Omental fat pad (tissue), 3 donors: ENCODE measurements at regions not wholly inside any gene's neighbourhood (a gene's known extent, or its start where the extent isn't known, plus 50 kb on each side); places are given as distances from the start of the nearest gene placed in this dataset.

Experiments
- ATAC-seq: fragments of 150-250 bp; one replicate; pipeline ENCODE4 v1.9.1; 2016; ENCODE audit warnings: mild to moderate bottlenecking, moderate library complexity; ENCODE audit not compliant: low FRiP score
- DNase-seq: peaks from one replicate; pipeline ENCODE4 v3.0.0-alpha.2; 2019; ENCODE audit warnings: low spot score
- CTCF ChIP-seq, 3 donors: fragments of 450-650 bp; IDR thresholded peaks; one replicate each; pipeline ENCODE4 v1.5.1; 2016 to 2017; ENCODE audit warnings: antibody characterized with exemption in 3 of 3, mild to moderate bottlenecking in 3 of 3, moderate library complexity in 2 of 3

- DNase-seq (no peak), ATAC-seq (no peak)
- no peak for TF ChIP-seq CTCF (IDR thresholded peaks at IDR 0.05)
Measured at GRCh38 chr6:114580882-114581281, 238.1 kb upstream of the HS3ST5 start.

GRCh38 chr6:114579486-114579885 is 236.7 kb upstream of the HS3ST5 start:
- no peak for DNase-seq
- TF ChIP-seq CTCF (IDR thresholded peaks at IDR 0.05), result no peak
- ATAC-seq, result no peak

GRCh38 chr6:114577109-114577508 is 234.3 kb upstream of the HS3ST5 start:
- DNase-seq (no peak), ATAC-seq (no peak)
- no peak for TF ChIP-seq CTCF (IDR thresholded peaks at IDR 0.05)

- ATAC-seq (no peak), DNase-seq (no peak)
- no peak for TF ChIP-seq CTCF (IDR thresholded peaks at IDR 0.05)
Measured at GRCh38 chr6:114576330-114576729, 233.5 kb upstream of the HS3ST5 start.

- ATAC-seq (no peak), DNase-seq (no peak)
- TF ChIP-seq CTCF (IDR thresholded peaks at IDR 0.05), result no peak
Measured at GRCh38 chr6:114569669-114570068, 226.8 kb upstream of the HS3ST5 start.

- ATAC-seq (no peak), DNase-seq (no peak)
- TF ChIP-seq CTCF (IDR thresholded peaks at IDR 0.05), result no peak
Measured at GRCh38 chr6:114564302-114564933, 221.6 kb upstream of the HS3ST5 start.

GRCh38 chr6:114559419-114559818 is 216.6 kb upstream of the HS3ST5 start:
- ATAC-seq, result no peak
- no peak for TF ChIP-seq CTCF (IDR thresholded peaks at IDR 0.05)
- DNase-seq, result no peak
